Mucosa of descending colon (tissue), 3 donors: ENCODE measurements at regions not wholly inside any gene's neighbourhood (a gene's known extent, or its start where the extent isn't known, plus 50 kb on each side); places are given as distances from the start of the nearest gene placed in this dataset.
"Not testable (repeated sequence)": the region's sequence is repeated elsewhere in the genome, so short reads cannot be mapped to it uniquely, and the experiment has no call there.

Experiments
- ATAC-seq: fragments of 200-7000 bp; cut with Tn5 transposase; one replicate; pipeline ENCODE4 v1.9.1; 2020; ENCODE audit warnings: mild to moderate bottlenecking, moderate library complexity
- DNase-seq, 3 donors: peaks; one replicate each; pipeline ENCODE4 v3.0.0-alpha.2; 2020
- H3K36me3 ChIP-seq: fragments of 200-600 bp; one replicate; pipeline ENCODE4 v1.8.0; 2021; ENCODE audit warnings: low read depth, mild to moderate bottlenecking
- H3K4me1 ChIP-seq: fragments of 200-600 bp; one replicate; pipeline ENCODE4 v1.8.0; 2021; ENCODE audit warnings: low read depth, mild to moderate bottlenecking
- H3K4me3 ChIP-seq: fragments of 200-600 bp; one replicate; pipeline ENCODE4 v1.8.0; 2021; ENCODE audit warnings: mild to moderate bottlenecking
- H3K9me3 ChIP-seq: fragments of 200-600 bp; one replicate; pipeline ENCODE4 v1.8.0; 2021; ENCODE audit warnings: mild to moderate bottlenecking
- CTCF ChIP-seq: fragments of 200-600 bp; IDR thresholded peaks from one replicate; pipeline ENCODE4 v1.8.0; 2022; ENCODE audit warnings: antibody characterized with exemption, mild to moderate bottlenecking
- intact Hi-C, 2 donors: fragments of 100-400 bp; cut with DNase I in 1 of 2; cut with micrococcal nuclease in 1 of 2; formaldehyde crosslinking; loops; one replicate each; pipeline versions ENCODE4 v1.11.0 to v1.11.1; 2022; cut with DNase I, micrococcal nuclease
- donor health status: DM: no; HTN: no; CAD: no; lungs with moderate emphysema.
- donor health status: DM: no; HTN: no; CAD: no.
- donor health status: DM: no; HTN: yes; CAD: no.

GRCh38 chr14:87380054-87380453, 612.9 kb downstream of the GALC start:
- H3K4me1 ChIP-seq = no peaks in the 10 kb centered on the region
- no peaks in the 10 kb centered on the region for H3K36me3 ChIP-seq
- intact Hi-C loops = no loop called here
- TF ChIP-seq CTCF = no peak
- ATAC-seq = no peak
- no peak for DNase-seq
- H3K4me3 ChIP-seq = no peak overlapping the region
- peaks cover 70% of the 10 kb centered on the region for H3K9me3 ChIP-seq

- ATAC-seq = no peak
- TF ChIP-seq CTCF = no peak
These were observed 624.2 kb downstream of the GALC start for GRCh38 chr14:87368751-87369150.

GRCh38 chr14:87360246-87360645, 632.7 kb downstream of the GALC start:
- H3K4me3 ChIP-seq, H3K36me3 ChIP-seq, intact Hi-C loops, ATAC-seq, DNase-seq, H3K4me1 ChIP-seq: not testable (repeated sequence)
- peaks cover 37% of the 10 kb centered on the region for H3K9me3 ChIP-seq

More at GRCh38 chr14:87368751-87369150, 624.2 kb downstream of the GALC start:
- H3K36me3 ChIP-seq = no peaks in the 10 kb centered on the region
- intact Hi-C loops = no loop called here
- H3K4me3 ChIP-seq = no peak overlapping the region
- H3K4me1 ChIP-seq = no peaks in the 10 kb centered on the region
- H3K9me3 ChIP-seq = peaks cover 38% of the 10 kb centered on the region
- DNase-seq = no peak

- Histone ChIP-seq H3K4me3 (no peak overlapping the region), H3K36me3 (no peaks in the 10 kb centered on the region), H3K4me1 (no peaks in the 10 kb centered on the region), H3K9me3 (peaks cover 60% of the 10 kb centered on the region)
- no peak for ATAC-seq
- intact Hi-C loops = no loop called here
- TF ChIP-seq CTCF = no peak
- DNase-seq = no peak
These were observed 642.0 kb downstream of the GALC start for GRCh38 chr14:87351007-87351406.

GRCh38 chr14:87349921-87350320, 643.1 kb downstream of the GALC start:
- no peak for DNase-seq
- Histone ChIP-seq H3K4me3 (no peak overlapping the region), H3K9me3 (peaks cover 65% of the 10 kb centered on the region), H3K36me3 (no peaks in the 10 kb centered on the region), H3K4me1 (no peaks in the 10 kb centered on the region)
- intact Hi-C loops = no loop called here
- ATAC-seq = no peak
- TF ChIP-seq CTCF = no peak

- ATAC-seq (no peak), DNase-seq (no peak)
- intact Hi-C loops = no loop called here
- Histone ChIP-seq H3K4me3 (no peak overlapping the region), H3K36me3 (no peaks in the 10 kb centered on the region), H3K4me1 (no peaks in the 10 kb centered on the region), H3K9me3 (peaks cover 67% of the 10 kb centered on the region)
- TF ChIP-seq CTCF = no peak
These were observed 649.3 kb downstream of the GALC start for GRCh38 chr14:87343652-87344051.
